DMS 273 treated with DMSO at 0.1 percent for 48 hours (cell line): ENCODE measurements at regions not wholly inside any gene's neighbourhood (a gene's known extent, or its start where the extent isn't known, plus 50 kb on each side); places are given as distances from the start of the nearest gene placed in this dataset.

Experiments used
- DNase-seq: peaks from one replicate; lab custom pipeline; 2025; lab: John Stamatoyannopoulos, UW

GRCh38 chr18:14905350-14905749 lies 157.4 kb downstream of the ANKRD30B start:
- DNase-seq, result no peak

GRCh38 chr18:14905979-14906378 lies 158.0 kb downstream of the ANKRD30B start:
- DNase-seq, result no peak

GRCh38 chr18:14907420-14907819 lies 159.4 kb downstream of the ANKRD30B start:
- no peak for DNase-seq

GRCh38 chr18:14908541-14908940 lies 160.6 kb downstream of the ANKRD30B start:
- DNase-seq, result no peak

- DNase-seq, result no peak
Measured at GRCh38 chr18:14912967-14913366, 165.0 kb downstream of the ANKRD30B start.

- no peak for DNase-seq
Measured at GRCh38 chr18:14914121-14914520, 166.1 kb downstream of the ANKRD30B start.

DNA sequence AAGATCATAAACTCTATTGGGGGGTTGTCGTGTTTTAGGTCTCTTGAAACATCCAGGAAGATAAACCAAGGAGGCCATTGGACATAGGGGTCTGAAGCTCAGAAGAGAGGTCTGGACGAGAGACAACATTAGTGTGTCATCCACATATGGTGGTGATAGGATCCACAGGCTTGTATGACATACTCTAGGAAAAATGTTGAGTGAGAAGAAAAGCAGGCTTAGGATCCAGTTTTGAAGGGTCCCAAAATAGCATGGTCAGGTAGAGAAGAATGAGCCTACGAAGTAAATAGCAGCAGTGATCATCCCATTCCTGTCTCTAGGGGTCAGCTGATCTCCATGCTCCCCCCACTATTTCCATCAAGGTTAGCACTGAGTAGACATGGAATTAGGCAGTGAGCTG lies 166.8 kb downstream of the ANKRD30B start:
- no peak for DNase-seq

GRCh38 chr18:14916181-14916580 lies 168.2 kb downstream of the ANKRD30B start:
- no peak for DNase-seq

GRCh38 chr18:14916851-14917250 lies 168.9 kb downstream of the ANKRD30B start:
- no peak for DNase-seq

DNA sequence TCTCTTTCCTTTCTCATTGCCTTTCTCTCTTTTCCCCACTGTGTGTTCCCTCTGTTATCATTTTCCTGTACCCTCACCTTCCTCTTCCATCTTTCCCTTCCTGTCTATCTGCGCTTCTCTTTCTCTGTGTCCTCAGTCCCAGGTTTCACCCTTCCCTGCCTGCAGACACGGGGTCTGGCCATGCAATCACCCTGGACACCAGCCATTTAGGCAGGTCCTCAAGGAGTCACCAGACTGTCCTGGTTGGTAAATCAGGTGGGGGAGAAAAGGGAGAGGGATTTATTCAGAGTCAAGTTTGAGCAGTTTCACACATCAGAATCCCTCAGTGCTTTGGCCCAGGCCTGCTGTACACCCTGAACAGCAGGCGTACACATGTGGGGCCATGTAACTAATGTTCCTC lies 169.3 kb downstream of the ANKRD30B start:
- no peak for DNase-seq

- DNase-seq, result no peak
Measured at GRCh38 chr18:14919666-14920065, 171.7 kb downstream of the ANKRD30B start.

DNA sequence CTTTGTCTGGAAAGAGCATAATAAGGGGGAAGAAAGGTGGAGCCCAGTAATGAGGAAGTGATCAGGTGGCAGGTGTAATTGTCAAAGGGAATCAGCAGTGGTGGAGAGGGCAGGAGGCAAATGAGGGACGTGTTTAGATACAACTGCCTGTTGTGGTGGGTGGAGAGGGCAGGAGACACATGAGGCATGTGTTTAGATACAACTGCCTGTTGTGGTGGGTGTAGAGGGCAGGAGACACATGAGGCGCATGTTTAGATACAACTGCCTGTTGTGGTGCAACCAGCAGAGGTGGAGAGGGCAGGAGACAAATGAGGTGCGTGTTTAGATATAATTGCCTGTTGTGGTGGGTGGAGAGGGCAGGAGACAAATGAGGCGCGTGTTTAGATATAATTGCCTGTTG lies 173.1 kb downstream of the ANKRD30B start:
- no peak for DNase-seq

GRCh38 chr18:14921547-14921946 lies 173.6 kb downstream of the ANKRD30B start:
- DNase-seq, result no peak

- DNase-seq, result no peak
Measured at GRCh38 chr18:14922031-14922430, 174.1 kb downstream of the ANKRD30B start.

GRCh38 chr18:14922965-14923565 lies 175.1 kb downstream of the ANKRD30B start:
- DNase-seq, result no peak

GRCh38 chr18:14924226-14924625 lies 176.3 kb downstream of the ANKRD30B start:
- no peak for DNase-seq

DNA sequence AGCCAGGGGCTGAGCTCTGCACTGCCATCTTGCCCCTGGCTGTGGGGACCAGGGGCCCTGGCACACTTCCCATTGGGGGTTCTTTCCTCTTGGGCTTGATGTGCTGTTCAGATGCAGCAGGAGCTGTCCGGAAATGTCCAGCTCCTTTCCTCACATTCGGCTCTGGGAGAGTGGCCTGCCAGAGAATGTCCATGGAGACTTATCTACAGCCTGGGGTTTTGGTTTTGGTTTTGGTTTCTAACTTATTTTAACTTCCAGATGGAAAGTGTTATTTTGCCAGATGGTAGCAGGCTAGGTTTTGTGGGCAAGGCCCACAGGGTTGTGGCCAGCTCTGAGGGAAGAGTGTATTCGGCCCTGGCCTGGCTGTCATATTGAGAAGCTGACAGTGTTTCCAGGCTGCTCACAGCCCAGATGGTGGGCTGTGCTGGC lies 177.3 kb downstream of the ANKRD30B start:
- no peak for DNase-seq

DNA sequence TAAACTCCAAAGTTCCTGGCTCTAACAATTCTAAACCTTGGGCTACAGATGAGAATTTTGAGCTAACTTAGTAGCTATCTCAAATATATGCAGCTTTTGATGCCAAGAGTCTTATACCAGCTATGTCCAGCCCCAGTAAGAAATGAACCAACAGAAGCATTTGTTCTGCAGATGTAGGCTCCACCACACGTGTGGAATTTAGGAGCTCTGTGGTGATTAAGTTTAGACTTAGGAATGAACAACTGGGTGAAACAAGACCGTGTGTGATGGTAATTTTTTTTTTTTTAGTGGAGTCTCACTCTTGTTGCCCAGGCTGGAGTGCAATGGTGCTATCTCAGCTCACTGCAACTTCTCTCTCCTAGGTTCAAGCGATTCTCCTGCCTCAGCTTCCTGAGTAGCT lies 179.7 kb downstream of the ANKRD30B start:
- no peak for DNase-seq

GRCh38 chr18:14928396-14928795 lies 180.4 kb downstream of the ANKRD30B start:
- no peak for DNase-seq

- DNase-seq, result no peak
Measured at GRCh38 chr18:14930076-14930475, 182.1 kb downstream of the ANKRD30B start.

DNA sequence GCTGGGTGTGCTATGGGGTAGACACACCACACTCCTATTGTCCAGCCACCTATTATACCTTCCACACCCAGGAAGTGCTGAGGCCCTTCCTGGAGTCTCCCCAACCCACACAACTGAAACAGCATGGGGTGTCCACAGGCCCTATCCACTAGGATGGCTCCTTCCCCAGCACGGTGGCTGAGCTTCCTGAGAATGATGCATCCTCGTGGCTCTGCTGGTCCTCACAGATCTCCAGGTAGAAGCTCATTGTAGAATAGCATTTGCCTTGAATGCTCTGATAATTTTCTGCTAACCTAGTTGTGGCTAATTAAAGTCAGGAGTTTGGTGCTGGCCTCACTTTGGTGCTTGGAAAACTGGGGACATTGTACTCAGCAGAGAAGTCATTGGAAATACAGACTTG lies 182.6 kb downstream of the ANKRD30B start:
- DNase-seq, result no peak

DNA sequence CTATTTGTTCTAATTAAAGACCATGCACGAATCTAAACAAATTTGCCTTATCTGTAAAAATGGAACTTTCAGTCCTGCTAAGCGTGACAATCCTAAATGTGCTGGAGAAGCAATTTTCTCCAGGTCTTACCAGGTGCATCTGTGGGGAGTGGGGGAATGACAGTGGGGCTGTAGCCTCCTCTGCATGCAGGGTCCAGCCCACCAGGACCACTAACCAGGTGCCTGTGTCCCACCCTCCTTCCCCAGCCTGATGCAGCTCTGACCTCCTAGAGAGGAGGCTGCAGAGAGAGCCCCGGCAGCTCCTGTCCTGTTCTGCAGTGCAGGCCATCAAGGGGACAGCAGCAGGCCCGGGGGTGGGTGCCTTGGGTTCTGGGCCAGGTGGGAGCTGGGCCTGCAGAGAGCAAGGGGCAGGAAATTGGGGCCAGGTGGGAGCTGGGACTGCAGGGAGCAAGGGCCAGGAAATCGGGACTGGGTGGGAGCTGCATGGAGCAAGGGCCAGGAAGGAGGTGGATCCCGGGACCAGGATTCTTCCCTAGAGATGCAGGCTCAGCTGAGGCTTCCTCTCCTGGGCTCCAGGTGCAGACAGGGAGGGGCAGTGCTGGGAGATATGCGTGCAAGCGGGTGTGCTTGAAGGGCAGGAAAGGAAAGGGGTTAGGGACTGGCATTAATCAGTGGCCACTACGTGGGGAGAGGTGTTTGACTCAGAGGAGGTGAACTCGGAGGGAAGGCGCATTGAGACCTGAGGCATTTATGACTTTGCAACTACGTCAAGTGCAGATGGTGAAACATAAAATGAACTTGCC lies 185.3 kb downstream of the ANKRD30B start:
- DNase-seq, result no peak

- DNase-seq, result no peak
Measured at GRCh38 chr18:14933964-14934363, 186.0 kb downstream of the ANKRD30B start.

- DNase-seq, result no peak
Measured at GRCh38 chr18:14935210-14935609, 187.2 kb downstream of the ANKRD30B start.
